IPS-NIHi11 (cell line): ENCODE measurements at regions not wholly inside any gene's neighbourhood (a gene's known extent, or its start where the extent isn't known, plus 50 kb on each side); places are given as distances from the start of the nearest gene placed in this dataset.

Experiments
- DNase-seq: peaks from one replicate; pipeline ENCODE4 v3.0.0; 2012; ENCODE audit warnings: mixed read lengths, low spot score

- DNase-seq = no peak
These were observed 191.0 kb upstream of the TCF4 start for GRCh38 chr18:55778788-55779690.

- DNase-seq = no peak
These were observed 189.8 kb upstream of the TCF4 start for GRCh38 chr18:55777666-55778304.

- DNase-seq = no peak
These were observed 188.0 kb upstream of the TCF4 start for GRCh38 chr18:55775972-55776371.

- DNase-seq = no peak
These were observed 186.5 kb upstream of the TCF4 start for GRCh38 chr18:55774505-55774904.

GRCh38 chr18:55768255-55768654, 180.3 kb upstream of the TCF4 start:
- DNase-seq = peak; percentile 34

GRCh38 chr18:55764386-55764785, 176.4 kb upstream of the TCF4 start:
- DNase-seq = no peak

- DNase-seq = no peak
These were observed 175.8 kb upstream of the TCF4 start for GRCh38 chr18:55763805-55764204.

- DNase-seq = no peak
These were observed 175.3 kb upstream of the TCF4 start for GRCh38 chr18:55763298-55763697.

- no peak for DNase-seq
These were observed 174.4 kb upstream of the TCF4 start for GRCh38 chr18:55762424-55762823.

GRCh38 chr18:55753643-55754263, 165.8 kb upstream of the TCF4 start:
- DNase-seq = no peak

- no peak for DNase-seq
These were observed 163.5 kb upstream of the TCF4 start for GRCh38 chr18:55751476-55751875.

- DNase-seq = no peak
These were observed 160.3 kb upstream of the TCF4 start for GRCh38 chr18:55748227-55748738.

- no peak for DNase-seq
These were observed 156.2 kb upstream of the TCF4 start for GRCh38 chr18:55744206-55744605.

- DNase-seq = no peak
These were observed 155.7 kb upstream of the TCF4 start for GRCh38 chr18:55743736-55744135.

GRCh38 chr18:55743133-55743532, 155.1 kb upstream of the TCF4 start:
- no peak for DNase-seq

- DNase-seq = no peak
These were observed 151.5 kb upstream of the TCF4 start for GRCh38 chr18:55739488-55739887.

GRCh38 chr18:55738483-55739114, 150.6 kb upstream of the TCF4 start:
- no peak for DNase-seq

GRCh38 chr18:55737781-55738468, 149.9 kb upstream of the TCF4 start:
- DNase-seq = no peak

- DNase-seq = no peak
These were observed 149.3 kb upstream of the TCF4 start for GRCh38 chr18:55737266-55737665.

- no peak for DNase-seq
These were observed 148.0 kb upstream of the TCF4 start for GRCh38 chr18:55735969-55736368.

- DNase-seq = no peak
These were observed 147.3 kb upstream of the TCF4 start for GRCh38 chr18:55735199-55735855.
